CD4-positive, alpha-beta memory T cell (primary cell): ENCODE measurements at regions not wholly inside any gene's neighbourhood (a gene's known extent, or its start where the extent isn't known, plus 50 kb on each side); places are given as distances from the start of the nearest gene placed in this dataset.

Experiments
- CTCF ChIA-PET: fragments of 350-600 bp; sonication (Branson Sonifier 250); formaldehyde crosslinking; loops from one replicate; lab custom pipeline; 2021; ENCODE audit warnings: inconsistent platforms; ENCODE audit not compliant: partially characterized antibody; lab: Charles Lee
- POLR2A ChIA-PET: fragments of 350-600 bp; sonication (Branson Sonifier 250); formaldehyde crosslinking; loops from one replicate; lab custom pipeline; 2021; ENCODE audit not compliant: partially characterized antibody; lab: Charles Lee
- DNase-seq, 5 donors: peaks; one replicate each; pipeline versions ENCODE4 v3.0.0 to v3.0.0-alpha.2; 2020 to 2022; ENCODE audit warnings: mixed read lengths in 1 of 5
- H3K27ac ChIP-seq: one replicate; pipeline ENCODE4 v1.7.0; 2013; ENCODE audit warnings: low read depth, low read length
- H3K27me3 ChIP-seq: 2 replicates; pipeline ENCODE4 v1.7.0; 2013; ENCODE audit warnings: mild to moderate bottlenecking, low read length, moderate library complexity; ENCODE audit not compliant: insufficient read depth
- H3K36me3 ChIP-seq: 2 replicates; pipeline ENCODE4 v1.7.0; 2013; ENCODE audit warnings: mild to moderate bottlenecking, low read length, moderate library complexity; ENCODE audit not compliant: insufficient read depth
- H3K4me1 ChIP-seq: 2 replicates; pipeline ENCODE4 v1.7.0; 2013; ENCODE audit warnings: mild to moderate bottlenecking, low read length, moderate library complexity; ENCODE audit not compliant: insufficient read depth
- H3K4me3 ChIP-seq, 2 donors: one replicate each; pipeline ENCODE4 v1.7.0; 2013; ENCODE audit warnings: low read length in 2 of 2, mild to moderate bottlenecking in 1 of 2
- H3K9me3 ChIP-seq, 2 donors: one replicate each; pipeline ENCODE4 v1.7.0; 2013; ENCODE audit warnings: low read length in 2 of 2, control low read depth in 1 of 2; ENCODE audit not compliant: control insufficient read depth in 1 of 2
- H3K27ac Mint-ChIP-seq, 7 donors: one replicate each; pipeline ENCODE4 v1.8.0; 2020 to 2021; ENCODE audit warnings: mixed read lengths in 7 of 7, mild to moderate bottlenecking in 6 of 7, inconsistent platforms in 3 of 7, moderate library complexity in 3 of 7
- H3K27me3 Mint-ChIP-seq, 2 donors: one replicate each; pipeline ENCODE4 v1.8.0; 2020 to 2021; ENCODE audit warnings: mixed read lengths in 2 of 2
- H3K36me3 Mint-ChIP-seq, 2 donors: one replicate each; pipeline ENCODE4 v1.8.0; 2020 to 2021; ENCODE audit warnings: mixed read lengths in 2 of 2, inconsistent platforms in 1 of 2, mild to moderate bottlenecking in 1 of 2
- H3K4me1 Mint-ChIP-seq, 4 donors: one replicate each; pipeline ENCODE4 v1.8.0; 2020 to 2021; ENCODE audit warnings: mixed read lengths in 4 of 4, mild to moderate bottlenecking in 1 of 4
- H3K4me3 Mint-ChIP-seq, 8 donors: one replicate each; pipeline ENCODE4 v1.8.0; 2020 to 2021; ENCODE audit warnings: mixed read lengths in 8 of 8, mild to moderate bottlenecking in 7 of 8, moderate library complexity in 6 of 8, inconsistent platforms in 3 of 8
- H3K9me3 Mint-ChIP-seq, 8 donors: one replicate each; pipeline ENCODE4 v1.8.0; 2020 to 2021; ENCODE audit warnings: mixed read lengths in 8 of 8, mild to moderate bottlenecking in 5 of 8, inconsistent platforms in 3 of 8, moderate library complexity in 1 of 8
- intact Hi-C: fragments of 100-400 bp; cut with micrococcal nuclease; formaldehyde crosslinking; loops from one replicate; pipeline ENCODE4 v1.15.1; 2023

DNA sequence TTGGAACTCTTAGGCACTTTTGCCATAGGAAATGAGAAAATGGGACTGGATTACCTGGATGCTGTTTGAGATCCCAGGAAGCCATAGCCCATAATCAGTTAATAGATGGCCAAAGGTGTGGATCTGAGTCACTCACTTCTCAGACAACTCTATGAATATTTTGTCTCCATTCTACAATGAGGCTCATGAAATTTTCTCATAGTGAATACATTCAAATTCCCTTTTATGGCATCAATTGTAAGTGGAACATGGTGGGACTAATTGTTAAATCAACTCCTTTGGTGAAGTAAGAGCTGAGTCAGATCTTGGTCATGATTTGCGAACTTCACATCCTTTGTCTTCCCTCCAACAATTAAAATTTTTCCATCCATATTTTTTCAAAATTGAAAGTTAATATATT lies 222.1 kb downstream of the ARL4A start:
- Histone ChIP-seq H3K27me3 (no peaks in the 10 kb centered on the region), H3K9me3 (no peaks in the 10 kb centered on the region), H3K36me3 (no peaks in the 10 kb centered on the region), H3K27ac (no peak overlapping the region), H3K4me3 (no peak overlapping the region), H3K4me1 (no peaks in the 10 kb centered on the region)
- ChIA-PET POLR2A (no interaction called here), CTCF (no interaction called here)
- H3K9me3 Mint-ChIP-seq: no peaks in the 10 kb centered on the region
- no peak overlapping the region for H3K27ac Mint-ChIP-seq
- H3K27me3 Mint-ChIP-seq: peaks cover 0 to 3% of the 10 kb centered on the region in 2 donors
- no peaks in the 10 kb centered on the region for H3K36me3 Mint-ChIP-seq
- DNase-seq: no peak
- H3K4me3 Mint-ChIP-seq: no peak overlapping the region
- no peaks in the 10 kb centered on the region for H3K4me1 Mint-ChIP-seq
- intact Hi-C loops: no loop called here

DNA sequence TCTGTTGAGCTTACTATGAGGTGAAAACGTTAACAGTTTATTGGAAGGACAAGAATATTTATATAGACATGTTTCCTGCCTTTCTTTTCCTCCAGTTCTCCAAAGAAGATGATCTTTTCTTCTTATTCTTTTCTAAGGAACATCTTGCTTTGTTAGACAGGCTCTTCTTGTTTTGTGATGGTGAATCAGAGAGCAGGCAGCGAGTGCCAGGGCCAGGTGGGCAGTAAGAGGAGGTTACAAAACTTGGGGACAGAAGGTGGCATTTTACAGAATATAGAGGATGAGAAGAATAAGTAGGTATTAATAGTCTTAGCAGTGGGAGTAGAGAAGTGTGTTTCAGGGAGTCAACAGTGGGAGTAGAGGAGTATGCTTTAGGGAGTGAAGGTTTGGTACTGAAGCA lies 223.6 kb downstream of the ARL4A start:
- ChIA-PET POLR2A (no interaction called here), CTCF (no interaction called here)
- Mint-ChIP-seq H3K36me3 (no peaks in the 10 kb centered on the region), H3K4me1 (no peaks in the 10 kb centered on the region), H3K4me3 (no peak overlapping the region), H3K27me3 (peaks cover 0 to 3% of the 10 kb centered on the region in 2 donors), H3K9me3 (no peaks in the 10 kb centered on the region), H3K27ac (no peak overlapping the region)
- no peaks in the 10 kb centered on the region for H3K27me3 ChIP-seq
- no peak overlapping the region for H3K27ac ChIP-seq
- no peak overlapping the region for H3K4me3 ChIP-seq
- no peaks in the 10 kb centered on the region for H3K9me3 ChIP-seq
- intact Hi-C loops: no loop called here
- DNase-seq: no peak
- H3K4me1 ChIP-seq: no peaks in the 10 kb centered on the region
- H3K36me3 ChIP-seq: no peaks in the 10 kb centered on the region

DNA sequence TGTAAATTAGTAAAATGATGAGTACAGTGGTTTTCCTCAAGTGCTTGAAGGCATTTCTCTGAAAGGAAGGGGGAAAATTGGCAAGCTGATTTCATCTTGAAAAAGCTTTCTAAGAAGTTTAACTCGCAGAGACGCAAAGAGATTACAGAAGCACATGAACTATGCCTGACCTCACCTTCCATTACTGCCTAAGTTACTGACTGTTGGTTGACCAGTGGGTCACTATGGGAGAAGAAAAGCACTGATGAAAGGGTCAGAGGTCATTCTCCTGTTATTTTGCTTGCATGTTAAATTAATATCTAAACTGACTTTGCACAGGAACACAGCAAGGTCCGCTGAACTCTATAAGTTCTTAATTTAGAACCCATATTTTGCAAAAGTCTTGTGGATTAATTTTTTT lies 225.6 kb downstream of the ARL4A start:
- POLR2A ChIA-PET: no interaction called here
- Mint-ChIP-seq H3K36me3 (no peaks in the 10 kb centered on the region), H3K9me3 (peaks cover 0 to 2% (median 0%) of the 10 kb centered on the region in 8 donors), H3K4me1 (no peaks in the 10 kb centered on the region), H3K27me3 (no peaks in the 10 kb centered on the region), H3K27ac (no peak overlapping the region), H3K4me3 (no peak overlapping the region)
- no peak for DNase-seq
- H3K27me3 ChIP-seq: no peaks in the 10 kb centered on the region
- no peak overlapping the region for H3K4me3 ChIP-seq
- no peaks in the 10 kb centered on the region for H3K36me3 ChIP-seq
- H3K4me1 ChIP-seq: no peaks in the 10 kb centered on the region
- CTCF ChIA-PET: no interaction called here
- H3K27ac ChIP-seq: no peak overlapping the region
- intact Hi-C loops: no loop called here
- H3K9me3 ChIP-seq: no peaks in the 10 kb centered on the region

DNA sequence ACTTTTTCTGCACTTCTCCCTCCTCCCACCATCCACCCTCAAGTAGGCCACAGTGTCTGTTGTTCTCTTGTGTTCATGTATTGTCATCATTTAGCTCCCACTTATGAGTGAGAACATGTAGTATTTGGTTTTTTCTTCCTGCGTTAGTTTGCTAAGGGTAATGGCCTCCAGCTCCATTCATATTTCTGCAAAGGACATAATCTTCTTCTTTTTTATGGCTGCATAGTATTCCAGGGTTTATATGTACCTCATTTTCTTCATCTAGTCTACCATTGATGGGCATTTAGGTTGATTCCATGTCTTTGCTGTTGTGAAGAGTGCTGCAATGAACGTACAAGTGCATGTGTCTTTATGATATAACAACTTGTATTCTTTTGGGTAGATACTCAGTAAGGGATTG lies 230.4 kb downstream of the ARL4A start:
- intact Hi-C loops: no loop called here
- Histone ChIP-seq H3K36me3 (no peaks in the 10 kb centered on the region), H3K4me3 (no peak overlapping the region), H3K9me3 (no peaks in the 10 kb centered on the region), H3K4me1 (no peaks in the 10 kb centered on the region), H3K27me3 (no peaks in the 10 kb centered on the region), H3K27ac (no peak overlapping the region)
- no peak overlapping the region for H3K27ac Mint-ChIP-seq
- no peaks in the 10 kb centered on the region for H3K4me1 Mint-ChIP-seq
- peaks cover 0 to 3% of the 10 kb centered on the region in 2 donors for H3K27me3 Mint-ChIP-seq
- no peaks in the 10 kb centered on the region for H3K36me3 Mint-ChIP-seq
- POLR2A ChIA-PET: no interaction called here
- DNase-seq: no peak
- no peak overlapping the region for H3K4me3 Mint-ChIP-seq
- CTCF ChIA-PET: no interaction called here
- H3K9me3 Mint-ChIP-seq: peaks cover 0 to 2% (median 0%) of the 10 kb centered on the region in 8 donors

DNA sequence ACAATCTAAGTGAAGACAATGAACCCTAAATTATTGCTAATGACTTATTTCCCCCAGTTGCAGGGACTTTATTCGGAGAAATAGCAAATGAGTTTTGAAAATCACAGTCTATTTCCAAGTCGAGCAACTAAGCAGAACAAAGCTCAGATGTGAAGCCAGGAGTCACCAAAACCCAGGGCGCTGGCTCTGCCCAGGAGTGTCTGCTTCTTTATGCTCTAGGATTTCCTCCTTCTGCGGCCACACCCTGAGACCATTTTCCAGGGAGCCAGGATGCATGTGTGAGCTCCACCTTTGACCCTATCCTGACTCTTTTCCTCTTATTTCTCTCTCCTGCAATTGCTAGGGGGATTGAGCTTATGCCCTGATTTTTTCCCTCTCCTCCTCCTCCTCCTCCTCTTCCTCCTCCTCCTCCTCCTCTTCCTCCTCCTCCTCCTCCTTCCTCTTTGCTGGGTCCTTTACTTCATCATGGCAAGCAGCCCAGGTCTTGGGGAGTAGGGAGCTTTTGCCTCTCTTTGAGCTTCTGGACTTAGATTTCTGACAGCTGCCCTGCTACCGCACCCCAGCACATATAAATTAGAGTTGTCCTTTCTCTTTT lies 234.4 kb downstream of the ARL4A start:
- no peaks in the 10 kb centered on the region for H3K27me3 ChIP-seq
- Mint-ChIP-seq H3K9me3 (peaks cover 0 to 2% (median 0%) of the 10 kb centered on the region in 8 donors), H3K4me3 (no peak overlapping the region), H3K36me3 (no peaks in the 10 kb centered on the region), H3K27ac (no peak overlapping the region), H3K27me3 (peaks cover 1 to 3% of the 10 kb centered on the region in 2 donors), H3K4me1 (no peaks in the 10 kb centered on the region)
- no peak for DNase-seq
- no peaks in the 10 kb centered on the region for H3K4me1 ChIP-seq
- ChIA-PET CTCF (no interaction called here), POLR2A (no interaction called here)
- H3K27ac ChIP-seq: no peak overlapping the region
- intact Hi-C loops: no loop called here
- no peak overlapping the region for H3K4me3 ChIP-seq
- H3K9me3 ChIP-seq: no peaks in the 10 kb centered on the region
- H3K36me3 ChIP-seq: no peaks in the 10 kb centered on the region

DNA sequence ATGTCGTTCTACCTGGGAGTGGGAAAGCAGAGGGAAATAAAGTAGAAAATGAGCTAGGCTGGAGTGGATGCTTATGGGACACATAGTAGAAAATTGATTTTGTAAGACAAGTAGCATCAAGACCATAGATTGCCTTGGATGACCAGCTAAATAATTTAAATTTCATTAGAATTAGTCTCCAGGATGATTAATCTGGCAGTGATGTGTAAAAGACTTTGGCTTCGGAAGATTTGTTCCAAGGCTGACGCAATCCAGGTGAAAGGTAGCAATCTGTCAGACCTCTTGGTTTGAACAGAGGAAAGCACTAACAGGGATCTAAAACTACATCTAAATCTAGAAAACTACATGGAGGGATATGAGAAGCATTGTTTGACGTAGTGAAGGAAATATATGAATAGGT lies 236.5 kb downstream of the ARL4A start:
- DNase-seq: no peak
- Histone ChIP-seq H3K4me3 (no peak overlapping the region), H3K36me3 (no peaks in the 10 kb centered on the region), H3K4me1 (no peaks in the 10 kb centered on the region), H3K27me3 (no peaks in the 10 kb centered on the region), H3K27ac (no peak overlapping the region), H3K9me3 (no peaks in the 10 kb centered on the region)
- Mint-ChIP-seq H3K9me3 (no peaks in the 10 kb centered on the region), H3K27ac (no peak overlapping the region), H3K27me3 (peaks cover 1 to 5% of the 10 kb centered on the region in 2 donors), H3K4me3 (no peak overlapping the region), H3K36me3 (no peaks in the 10 kb centered on the region), H3K4me1 (no peaks in the 10 kb centered on the region)
- CTCF ChIA-PET: no interaction called here
- POLR2A ChIA-PET: no interaction called here
- intact Hi-C loops: no loop called here

DNA sequence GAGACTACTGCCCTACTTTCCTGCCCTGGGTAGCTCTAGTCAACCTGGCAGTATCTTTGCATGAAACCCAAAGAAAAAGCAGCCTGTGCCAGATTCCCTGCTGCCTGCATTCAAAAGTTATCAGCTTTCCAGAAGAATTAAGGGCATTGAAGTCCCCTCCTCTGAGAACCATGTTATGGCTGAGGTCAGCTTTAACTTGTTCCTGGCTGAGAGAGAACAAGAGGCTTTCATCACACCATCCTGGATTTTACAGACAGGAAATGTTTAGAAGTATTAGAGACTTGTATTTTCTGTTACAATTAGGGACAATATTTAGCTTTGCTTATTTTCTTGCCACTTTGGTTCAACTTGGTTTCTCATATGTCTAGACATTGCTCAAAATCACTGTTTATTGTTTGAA lies 238.8 kb downstream of the ARL4A start:
- no peak for DNase-seq
- no peaks in the 10 kb centered on the region for H3K4me1 Mint-ChIP-seq
- Histone ChIP-seq H3K36me3 (no peaks in the 10 kb centered on the region), H3K27me3 (no peaks in the 10 kb centered on the region), H3K4me3 (no peak overlapping the region), H3K27ac (no peak overlapping the region), H3K4me1 (no peaks in the 10 kb centered on the region), H3K9me3 (no peaks in the 10 kb centered on the region)
- CTCF ChIA-PET: no interaction called here
- H3K4me3 Mint-ChIP-seq: no peak overlapping the region
- no peaks in the 10 kb centered on the region for H3K36me3 Mint-ChIP-seq
- peaks cover 1 to 2% of the 10 kb centered on the region in 2 donors for H3K27me3 Mint-ChIP-seq
- no peak overlapping the region for H3K27ac Mint-ChIP-seq
- intact Hi-C loops: no loop called here
- no peaks in the 10 kb centered on the region for H3K9me3 Mint-ChIP-seq
- POLR2A ChIA-PET: no interaction called here
